SH-SY5Y (cell line): ENCODE measurements at regions not wholly inside any gene's neighbourhood (a gene's known extent, or its start where the extent isn't known, plus 50 kb on each side); places are given as distances from the start of the nearest gene placed in this dataset.

ENCODE experiments used
- GATA2 ChIP-seq: IDR thresholded peaks from 2 replicates; pipeline ENCODE4 v1.6.1; 2011; ENCODE audit warnings: mild to moderate bottlenecking, low read depth, low read length
- GATA3 ChIP-seq: IDR thresholded peaks from 2 replicates; pipeline ENCODE4 v1.6.1; 2011; ENCODE audit warnings: low read depth, mild to moderate bottlenecking, low read length, moderate library complexity

GRCh38 chr7:25515633-25516275, 287.5 kb upstream of the NPVF start:
- TF ChIP-seq GATA3 (no peak), GATA2 (no peak)
